NCI-H187 treated with DMSO at 0.1 percent for 48 hours (cell line): ENCODE measurements at regions not wholly inside any gene's neighbourhood (a gene's known extent, or its start where the extent isn't known, plus 50 kb on each side); places are given as distances from the start of the nearest gene placed in this dataset.

Source experiments
- DNase-seq: peaks from one replicate; lab custom pipeline; 2025; lab: John Stamatoyannopoulos, UW

DNA sequence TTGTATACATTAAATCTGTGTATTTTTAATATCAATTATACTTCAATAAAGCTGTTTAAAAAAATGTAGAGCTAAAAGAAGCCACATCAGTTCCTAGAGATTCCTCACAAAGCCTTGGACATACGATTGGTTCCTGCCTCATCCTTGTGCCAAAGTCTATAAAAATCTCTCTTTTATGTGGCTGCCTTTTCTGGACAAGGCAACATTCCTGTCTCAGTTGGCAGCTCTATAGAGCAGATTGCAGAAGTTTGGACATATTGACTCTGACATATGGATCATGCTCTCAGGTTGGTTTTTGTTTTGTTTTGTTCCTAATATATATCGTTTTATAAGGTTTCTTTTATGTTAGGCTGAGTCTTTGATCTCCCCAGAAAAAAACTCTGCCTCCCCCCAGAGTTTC is 148.9 kb downstream of the MAFB start:
- no peak for DNase-seq

DNA sequence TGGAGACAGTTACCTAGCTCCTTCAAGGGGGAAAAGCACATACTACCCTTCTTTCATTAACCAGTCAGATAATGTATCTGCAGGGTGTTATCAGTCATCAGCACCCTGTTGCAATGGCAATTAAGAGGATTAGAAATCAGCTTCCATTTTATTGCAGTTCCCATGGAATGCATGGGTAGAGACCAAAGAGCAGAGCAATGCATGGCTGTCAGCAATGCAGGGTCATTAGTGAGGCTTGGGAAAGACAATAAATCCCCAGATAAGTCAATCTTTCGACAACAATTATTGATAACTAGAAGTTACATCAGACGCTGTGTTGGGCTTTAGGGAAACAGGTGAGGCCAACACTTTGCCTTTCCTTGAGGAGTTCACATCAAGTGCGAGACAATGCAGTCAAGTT is 150.9 kb downstream of the MAFB start:
- no peak for DNase-seq

GRCh38 chr20:40536808-40537207 is 152.2 kb downstream of the MAFB start:
- no peak for DNase-seq

DNA sequence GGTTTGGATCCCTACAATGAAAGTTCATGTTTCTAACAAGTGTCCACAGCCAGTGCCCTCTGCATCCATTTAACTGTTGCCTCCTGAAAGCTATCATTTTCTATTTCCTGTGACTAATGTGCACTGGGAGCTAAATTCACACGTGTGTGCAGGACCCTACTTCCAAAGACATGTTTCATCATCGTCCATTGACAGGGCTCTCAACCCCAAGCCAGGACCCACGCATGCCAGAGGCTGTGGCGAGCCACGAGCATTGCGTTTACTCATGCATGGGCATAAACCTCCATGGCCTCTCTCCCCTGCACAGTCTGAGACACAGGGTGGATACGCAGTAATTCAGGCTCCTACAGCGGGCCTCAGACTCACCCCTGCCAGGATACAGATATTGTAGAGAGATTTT is 153.2 kb downstream of the MAFB start:
- no peak for DNase-seq

DNA sequence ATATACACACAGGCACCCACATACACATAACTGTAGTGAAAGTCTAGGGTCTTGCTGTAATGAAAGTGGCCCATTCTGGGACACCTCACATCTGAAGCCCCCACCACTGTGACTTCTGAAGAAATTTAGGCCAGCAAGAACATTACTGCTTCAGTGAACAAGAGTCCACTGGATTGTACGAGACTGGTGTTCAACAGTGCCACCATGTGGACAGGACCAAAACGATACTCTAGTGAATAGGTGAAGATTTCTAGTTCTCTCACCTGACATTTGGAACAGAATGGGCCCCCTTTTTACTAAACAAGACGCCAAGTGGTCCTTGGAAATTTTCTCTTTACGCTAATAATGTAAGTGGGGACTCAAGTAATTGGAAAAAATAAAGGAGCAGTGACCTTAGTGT is 156.9 kb downstream of the MAFB start:
- DNase-seq: no peak

GRCh38 chr20:40525351-40525750 is 163.7 kb downstream of the MAFB start:
- DNase-seq: no peak

- no peak for DNase-seq
These were observed 165.0 kb downstream of the MAFB start for GRCh38 chr20:40524071-40524470.

- DNase-seq: no peak
These were observed 166.6 kb downstream of the MAFB start for GRCh38 chr20:40522405-40522804.

DNA sequence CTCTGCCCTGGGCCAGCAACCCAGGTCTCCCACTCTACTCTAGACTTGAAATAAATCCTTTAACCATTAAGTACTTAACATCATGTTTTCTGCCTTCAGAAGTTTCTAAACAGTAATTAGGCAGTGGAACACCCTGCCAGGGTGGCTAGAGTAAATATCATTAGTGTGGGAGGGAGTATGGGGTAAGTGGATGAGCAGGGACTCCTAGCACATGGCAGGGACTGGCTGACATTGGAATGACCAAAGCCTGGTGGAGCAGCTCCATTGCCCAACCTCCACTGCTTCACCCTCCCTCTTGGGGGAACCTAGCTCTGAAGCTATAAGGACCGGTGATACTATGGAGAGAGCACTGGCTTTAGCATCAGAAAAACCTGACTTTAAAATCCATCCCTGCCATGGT is 167.1 kb downstream of the MAFB start:
- DNase-seq: no peak

DNA sequence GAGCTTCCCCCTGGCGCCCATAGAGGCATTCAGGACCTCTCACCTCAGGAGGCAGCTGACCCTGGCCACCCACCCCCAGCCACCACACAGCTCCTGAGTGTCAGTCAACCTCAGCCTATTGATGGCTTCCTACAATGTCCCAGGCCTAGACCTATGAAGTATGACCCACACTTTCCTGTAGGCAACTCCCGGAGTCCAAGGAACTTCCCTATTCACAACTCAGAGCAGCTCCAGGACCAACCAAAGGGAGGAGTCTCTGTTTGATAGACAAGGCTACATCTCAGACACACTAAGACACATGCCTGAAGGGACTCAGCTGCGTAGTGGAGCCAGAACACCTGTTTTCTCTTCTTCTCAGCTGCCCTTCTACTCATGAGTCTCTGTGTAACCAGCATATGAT is 169.1 kb downstream of the MAFB start:
- no peak for DNase-seq

DNA sequence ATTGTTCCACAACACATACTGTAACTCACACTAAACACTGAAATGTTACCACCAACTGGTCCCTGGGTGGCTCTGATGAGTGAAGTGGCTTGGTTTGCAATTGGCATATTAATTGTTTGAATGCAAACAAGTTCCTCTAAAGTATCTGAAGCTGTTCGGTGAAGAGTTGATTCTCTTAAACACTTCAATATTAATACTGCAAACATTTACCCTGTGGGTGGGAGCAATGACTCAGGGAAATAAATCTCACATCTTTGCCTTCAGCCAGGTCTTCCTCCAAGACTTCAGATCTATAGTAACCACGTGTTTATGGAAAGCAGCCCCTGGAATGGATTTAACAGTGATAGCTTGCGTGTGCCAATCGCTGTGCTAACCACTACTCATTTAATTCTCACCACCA is 176.0 kb downstream of the MAFB start:
- DNase-seq: no peak

GRCh38 chr20:40512591-40512990 is 176.4 kb downstream of the MAFB start:
- no peak for DNase-seq

DNA sequence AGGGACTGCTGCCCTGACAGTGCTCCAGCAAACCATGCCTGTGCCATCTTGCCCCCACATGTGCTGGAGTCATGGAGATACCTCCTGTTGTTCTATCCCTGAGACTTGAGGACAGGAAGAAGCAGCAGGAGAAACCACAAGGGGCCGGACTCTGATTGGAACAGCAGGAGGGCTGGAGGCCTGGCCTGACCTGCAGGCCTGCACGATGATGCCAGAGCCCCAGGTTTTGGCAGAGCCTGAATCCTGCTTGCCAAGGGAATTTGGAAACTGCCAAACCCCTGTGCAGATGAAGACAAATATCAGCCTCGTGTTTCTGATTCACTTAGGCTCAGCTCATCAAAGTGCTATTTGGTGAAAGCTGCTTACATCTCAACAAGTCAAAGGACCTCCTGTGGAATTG is 177.6 kb downstream of the MAFB start:
- no peak for DNase-seq

- DNase-seq: no peak
These were observed 178.4 kb downstream of the MAFB start for GRCh38 chr20:40510622-40511021.

GRCh38 chr20:40508821-40509220 is 180.2 kb downstream of the MAFB start:
- DNase-seq: no peak

- DNase-seq: no peak
These were observed 182.5 kb downstream of the MAFB start for GRCh38 chr20:40506537-40506939.

DNA sequence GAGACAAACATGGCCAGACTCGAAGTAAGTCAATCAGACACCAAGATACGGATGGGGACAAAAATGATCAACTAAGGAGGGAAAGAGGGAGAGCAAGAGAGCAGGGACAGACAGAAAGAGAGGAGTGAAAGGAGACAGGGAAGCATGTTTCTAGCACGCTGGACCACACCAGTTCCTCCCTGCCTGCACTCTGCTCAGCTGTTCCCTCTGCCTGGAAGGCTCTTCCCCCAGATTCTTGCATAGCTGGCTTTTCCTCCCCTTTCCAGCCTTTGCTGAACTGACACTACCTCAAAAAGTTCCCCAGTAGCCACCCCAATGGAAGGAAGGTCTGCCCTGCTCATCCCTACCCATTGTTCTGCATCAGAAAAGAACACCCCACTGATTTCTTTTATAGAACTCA is 185.9 kb downstream of the MAFB start:
- no peak for DNase-seq

- DNase-seq: no peak
These were observed 186.5 kb downstream of the MAFB start for GRCh38 chr20:40502576-40502975.

- DNase-seq: no peak
These were observed 189.6 kb downstream of the MAFB start for GRCh38 chr20:40499391-40499790.

- DNase-seq: no peak
These were observed 190.9 kb downstream of the MAFB start for GRCh38 chr20:40497899-40498691.

DNA sequence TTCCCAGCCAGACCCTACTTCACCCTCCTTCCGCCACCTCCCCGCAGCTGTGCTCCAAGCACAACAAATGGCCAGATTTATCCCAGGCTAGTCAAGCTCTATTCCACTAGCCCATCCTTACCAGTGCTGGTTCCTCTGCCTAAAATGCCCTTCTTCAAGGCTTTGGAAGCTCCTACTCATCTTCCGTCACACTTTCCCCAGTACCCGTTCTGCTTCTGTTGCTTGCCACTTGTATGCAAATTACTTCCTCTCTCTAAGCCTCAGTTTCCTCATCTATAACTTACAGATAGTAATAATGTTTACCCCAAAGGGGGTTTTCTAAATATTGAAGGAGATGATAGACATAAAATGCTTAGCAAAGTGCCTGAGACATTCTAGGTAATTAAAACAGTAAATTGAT is 193.1 kb downstream of the MAFB start:
- DNase-seq: no peak

DNA sequence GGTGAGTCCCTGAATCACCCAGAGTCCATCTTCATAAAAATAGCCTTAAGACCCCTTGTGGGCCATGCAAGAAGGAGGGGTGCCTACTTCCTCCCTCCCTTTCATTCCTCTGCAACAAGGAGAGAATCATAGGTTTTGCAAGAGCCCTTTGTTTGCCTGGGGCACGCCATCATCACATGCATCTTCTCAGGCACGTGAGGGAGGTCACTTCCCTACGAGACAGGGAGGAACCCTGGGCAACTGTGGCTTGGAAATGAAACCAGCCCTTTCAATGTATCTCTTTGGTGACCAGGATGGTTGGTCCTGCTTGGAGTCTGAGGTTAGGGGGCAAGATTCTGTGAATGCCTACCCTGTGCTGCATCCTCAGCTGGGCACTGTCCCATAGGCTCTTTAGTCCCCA is 194.8 kb downstream of the MAFB start:
- DNase-seq: no peak

- DNase-seq: no peak
These were observed 195.5 kb downstream of the MAFB start for GRCh38 chr20:40493549-40493948.

DNA sequence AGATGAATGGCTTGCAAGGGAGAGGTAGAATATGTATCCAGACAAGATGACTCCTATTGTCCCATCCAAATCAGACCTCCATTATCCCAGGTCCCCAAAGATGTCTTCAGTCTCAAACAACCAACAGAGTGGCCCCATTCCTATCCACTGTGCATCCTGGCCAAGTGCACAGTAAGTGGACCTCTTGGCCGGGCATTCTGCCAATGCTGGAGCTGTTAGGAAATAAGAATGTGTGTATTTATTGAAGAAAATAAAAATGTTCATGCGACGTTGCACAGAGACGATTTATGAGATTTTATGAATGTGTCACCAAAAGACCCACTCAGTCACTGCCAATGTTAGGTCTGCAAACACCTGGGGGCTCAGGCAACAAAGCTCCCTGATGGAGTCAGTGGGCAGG is 196.0 kb downstream of the MAFB start:
- no peak for DNase-seq
